Upper lobe of right lung (tissue), 1 donor: ENCODE measurements at regions not wholly inside any gene's neighbourhood (a gene's known extent, or its start where the extent isn't known, plus 50 kb on each side); places are given as distances from the start of the nearest gene placed in this dataset.

Source experiments
- ATAC-seq: fragments of 200-7000 bp; cut with Tn5 transposase; one replicate; pipeline ENCODE4 v1.9.1; 2020; ENCODE audit warnings: mild to moderate bottlenecking, moderate library complexity
- DNase-seq: peaks from one replicate; pipeline ENCODE4 v3.0.0-alpha.2; 2020
- H3K27ac ChIP-seq: fragments of 200-600 bp; one replicate; pipeline ENCODE4 v1.8.0; 2022
- H3K27me3 ChIP-seq: fragments of 200-600 bp; one replicate; pipeline ENCODE4 v1.8.0; 2022; ENCODE audit warnings: mild to moderate bottlenecking
- H3K36me3 ChIP-seq: fragments of 200-600 bp; one replicate; pipeline ENCODE4 v1.8.0; 2022
- H3K4me1 ChIP-seq: fragments of 200-600 bp; one replicate; pipeline ENCODE4 v1.8.0; 2022
- H3K4me3 ChIP-seq: fragments of 200-600 bp; one replicate; pipeline ENCODE4 v1.8.0; 2022; ENCODE audit warnings: mild to moderate bottlenecking
- H3K9me3 ChIP-seq: fragments of 200-600 bp; one replicate; pipeline ENCODE4 v1.8.0; 2022
- CTCF ChIP-seq: fragments of 200-600 bp; IDR thresholded peaks from one replicate; pipeline ENCODE4 v1.8.0; 2022; ENCODE audit warnings: antibody characterized with exemption
- intact Hi-C: fragments of 100-400 bp; cut with DNase I; formaldehyde crosslinking; loops from one replicate; pipeline ENCODE4 v1.11.0; 2022
- donor health status: DM: no; HTN: yes; CAD: no; lungs with severe emphysema.

- Histone ChIP-seq H3K9me3 (no peaks in the 10 kb centered on the region), H3K27ac (no peak overlapping the region), H3K4me3 (no peak overlapping the region), H3K27me3 (no peaks in the 10 kb centered on the region), H3K36me3 (no peaks in the 10 kb centered on the region), H3K4me1 (no peaks in the 10 kb centered on the region)
- intact Hi-C loops, result no loop called here
- no peak for TF ChIP-seq CTCF
- DNase-seq, result no peak
- ATAC-seq, result no peak
Measured at GRCh38 chr1:82472489-82473131, 671.9 kb downstream of the ADGRL2 start.

- Histone ChIP-seq H3K9me3 (no peaks in the 10 kb centered on the region), H3K27me3 (no peaks in the 10 kb centered on the region), H3K27ac (no peak overlapping the region), H3K4me1 (peaks cover 16% of the 10 kb centered on the region), H3K36me3 (no peaks in the 10 kb centered on the region), H3K4me3 (no peak overlapping the region)
- intact Hi-C loops, result no loop called here
- DNase-seq, result no peak
- no peak for ATAC-seq
- TF ChIP-seq CTCF, result no peak
Measured at GRCh38 chr1:82466891-82467290, 666.2 kb downstream of the ADGRL2 start.

- no peaks in the 10 kb centered on the region for H3K36me3 ChIP-seq
- peaks cover 16% of the 10 kb centered on the region for H3K4me1 ChIP-seq
- H3K27me3 ChIP-seq, result no peaks in the 10 kb centered on the region
- no peak for DNase-seq
- TF ChIP-seq CTCF, result no peak
- intact Hi-C loops, result no loop called here
- H3K27ac ChIP-seq, result no peak overlapping the region
- no peak overlapping the region for H3K4me3 ChIP-seq
- no peaks in the 10 kb centered on the region for H3K9me3 ChIP-seq
- no peak for ATAC-seq
Measured at GRCh38 chr1:82466416-82466815, 665.7 kb downstream of the ADGRL2 start.

- Histone ChIP-seq H3K36me3 (no peaks in the 10 kb centered on the region), H3K27ac (peak overlapping the region; percentile 2), H3K4me3 (no peak overlapping the region), H3K27me3 (no peaks in the 10 kb centered on the region), H3K4me1 (peaks cover 16% of the 10 kb centered on the region), H3K9me3 (no peaks in the 10 kb centered on the region)
- no peak for TF ChIP-seq CTCF
- intact Hi-C loops, result no loop called here
- no peak for DNase-seq
- ATAC-seq, result no peak
Measured at GRCh38 chr1:82465024-82465423, 664.3 kb downstream of the ADGRL2 start.

GRCh38 chr1:82464362-82465001 is 663.7 kb downstream of the ADGRL2 start:
- no peak overlapping the region for H3K4me3 ChIP-seq
- DNase-seq (no peak), ATAC-seq (peak; percentile 71)
- no peaks in the 10 kb centered on the region for H3K36me3 ChIP-seq
- no peaks in the 10 kb centered on the region for H3K9me3 ChIP-seq
- intact Hi-C loops, result no loop called here
- no peak overlapping the region for H3K27ac ChIP-seq
- no peak for TF ChIP-seq CTCF
- H3K27me3 ChIP-seq, result no peaks in the 10 kb centered on the region
- H3K4me1 ChIP-seq, result peaks cover 16% of the 10 kb centered on the region
